SK-N-SH treated with all-trans-retinoic acid at 6 μM for 48 hours (cell line): ENCODE measurements at regions not wholly inside any gene's neighbourhood (a gene's known extent, or its start where the extent isn't known, plus 50 kb on each side); places are given as distances from the start of the nearest gene placed in this dataset.

Experiments
- RARB ChIP-seq: fragments of 250-450 bp; sonication (Bioruptor Pico); IDR thresholded peaks from 2 replicates; pipeline ENCODE4 v1.8.0; 2021; ENCODE audit warnings: mild to moderate bottlenecking, moderate library complexity
- TF ChIP-seq, protein P1 (sequence below): fragments of 250-450 bp; sonication (Bioruptor Pico); IDR thresholded peaks from 2 replicates; pipeline ENCODE4 v1.8.0; 2020; ENCODE audit warnings: mild to moderate bottlenecking, moderate library complexity, borderline replicate concordance

DNA sequence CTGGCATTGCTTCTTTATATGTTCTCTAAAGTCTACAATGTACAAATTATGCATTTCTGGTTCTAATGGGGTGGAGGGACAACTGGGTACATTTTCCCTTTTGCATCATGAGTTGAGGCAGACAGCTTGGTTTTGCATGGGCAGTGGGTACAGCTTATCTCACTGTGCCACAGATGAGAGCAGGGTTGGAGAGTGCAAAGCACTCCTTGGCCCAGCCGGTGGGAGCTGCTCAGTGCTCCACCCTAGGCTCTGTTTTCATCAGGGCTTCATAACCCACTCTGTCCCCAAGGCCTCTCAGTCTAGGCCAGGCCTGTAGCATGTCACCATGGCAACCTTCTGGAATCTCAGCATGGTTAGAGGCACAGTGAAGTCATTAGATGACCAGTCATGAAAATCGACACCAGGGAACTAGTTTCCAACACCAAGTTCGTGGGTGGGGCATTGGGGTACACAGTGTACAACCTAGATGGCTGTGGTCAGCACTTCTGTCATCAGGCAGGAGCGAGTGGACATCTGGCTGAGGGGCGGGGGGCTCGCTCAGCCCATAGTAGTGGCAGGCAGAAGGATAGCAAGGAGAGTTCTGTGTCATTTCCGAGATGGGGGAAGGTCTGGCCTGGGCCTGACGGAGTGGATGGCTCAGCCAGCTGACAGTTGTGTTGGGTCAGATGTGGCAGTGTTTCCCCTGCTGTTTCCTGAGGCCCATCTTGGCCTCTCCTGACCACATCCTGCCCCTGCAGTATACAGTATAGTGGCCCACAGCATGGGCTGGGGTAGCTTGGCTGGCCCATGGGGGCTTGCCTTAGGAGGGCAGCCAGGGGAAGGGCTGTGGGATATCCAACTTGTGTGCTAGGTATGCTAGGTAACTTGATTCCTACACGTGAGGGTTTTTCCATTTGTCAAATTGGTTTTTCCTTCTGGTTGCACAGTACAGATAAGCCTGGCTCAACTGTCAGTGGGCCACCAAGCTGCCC is 75.7 kb upstream of the PRR23C start:
- TF ChIP-seq, protein P1, sequence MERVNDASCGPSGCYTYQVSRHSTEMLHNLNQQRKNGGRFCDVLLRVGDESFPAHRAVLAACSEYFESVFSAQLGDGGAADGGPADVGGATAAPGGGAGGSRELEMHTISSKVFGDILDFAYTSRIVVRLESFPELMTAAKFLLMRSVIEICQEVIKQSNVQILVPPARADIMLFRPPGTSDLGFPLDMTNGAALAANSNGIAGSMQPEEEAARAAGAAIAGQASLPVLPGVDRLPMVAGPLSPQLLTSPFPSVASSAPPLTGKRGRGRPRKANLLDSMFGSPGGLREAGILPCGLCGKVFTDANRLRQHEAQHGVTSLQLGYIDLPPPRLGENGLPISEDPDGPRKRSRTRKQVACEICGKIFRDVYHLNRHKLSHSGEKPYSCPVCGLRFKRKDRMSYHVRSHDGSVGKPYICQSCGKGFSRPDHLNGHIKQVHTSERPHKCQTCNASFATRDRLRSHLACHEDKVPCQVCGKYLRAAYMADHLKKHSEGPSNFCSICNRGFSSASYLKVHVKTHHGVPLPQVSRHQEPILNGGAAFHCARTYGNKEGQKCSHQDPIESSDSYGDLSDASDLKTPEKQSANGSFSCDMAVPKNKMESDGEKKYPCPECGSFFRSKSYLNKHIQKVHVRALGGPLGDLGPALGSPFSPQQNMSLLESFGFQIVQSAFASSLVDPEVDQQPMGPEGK (CRISPR knock-in tag), result no peak
- TF ChIP-seq RARB (CRISPR knock-in tag), result no peak
